Vagina (tissue), 2 donors: ENCODE measurements at regions not wholly inside any gene's neighbourhood (a gene's known extent, or its start where the extent isn't known, plus 50 kb on each side); places are given as distances from the start of the nearest gene placed in this dataset.

Experiments used
- POLR2A ChIP-seq, 2 donors: fragments of 450-650 bp; IDR thresholded peaks; one replicate each; pipeline ENCODE4 v1.6.1; 2017; ENCODE audit warnings: antibody characterized with exemption in 2 of 2, mild to moderate bottlenecking in 2 of 2, moderate library complexity in 2 of 2
- POLR2AphosphoS5 ChIP-seq, 2 donors: sonication (generic); formaldehyde crosslinking; IDR thresholded peaks; one replicate each; pipeline ENCODE4 v1.9.0; 2017; ENCODE audit warnings: antibody characterized with exemption in 2 of 2, mild to moderate bottlenecking in 2 of 2, low read depth in 1 of 2; ENCODE audit not compliant: insufficient read depth in 1 of 2
- TF ChIP-seq, protein P1 (sequence below), 3 experiments: fragments of 450-650 bp in 2 of 3; fragments of 200-600 bp in 1 of 3; sonication (generic) in 1 of 3; IDR thresholded peaks; one replicate each; pipeline ENCODE4 v1.5.1; 2017 to 2019; ENCODE audit warnings: antibody characterized with exemption in 3 of 3, mild to moderate bottlenecking in 2 of 3, moderate library complexity in 2 of 3

- no peak for TF ChIP-seq POLR2A (IDR thresholded peaks at IDR 0.05)
- TF ChIP-seq, protein P1, sequence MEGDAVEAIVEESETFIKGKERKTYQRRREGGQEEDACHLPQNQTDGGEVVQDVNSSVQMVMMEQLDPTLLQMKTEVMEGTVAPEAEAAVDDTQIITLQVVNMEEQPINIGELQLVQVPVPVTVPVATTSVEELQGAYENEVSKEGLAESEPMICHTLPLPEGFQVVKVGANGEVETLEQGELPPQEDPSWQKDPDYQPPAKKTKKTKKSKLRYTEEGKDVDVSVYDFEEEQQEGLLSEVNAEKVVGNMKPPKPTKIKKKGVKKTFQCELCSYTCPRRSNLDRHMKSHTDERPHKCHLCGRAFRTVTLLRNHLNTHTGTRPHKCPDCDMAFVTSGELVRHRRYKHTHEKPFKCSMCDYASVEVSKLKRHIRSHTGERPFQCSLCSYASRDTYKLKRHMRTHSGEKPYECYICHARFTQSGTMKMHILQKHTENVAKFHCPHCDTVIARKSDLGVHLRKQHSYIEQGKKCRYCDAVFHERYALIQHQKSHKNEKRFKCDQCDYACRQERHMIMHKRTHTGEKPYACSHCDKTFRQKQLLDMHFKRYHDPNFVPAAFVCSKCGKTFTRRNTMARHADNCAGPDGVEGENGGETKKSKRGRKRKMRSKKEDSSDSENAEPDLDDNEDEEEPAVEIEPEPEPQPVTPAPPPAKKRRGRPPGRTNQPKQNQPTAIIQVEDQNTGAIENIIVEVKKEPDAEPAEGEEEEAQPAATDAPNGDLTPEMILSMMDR (IDR thresholded peaks at IDR 0.05) = no peak
- TF ChIP-seq POLR2AphosphoS5 (IDR thresholded peaks at IDR 0.05; ENCODE audit: insufficient read depth in 1 of 2, low read depth in 1 of 2) = no peak
Measured at GRCh38 chr2:224206816-224207215, 167.7 kb upstream of the SERPINE2 start.
